ENCODE measurements at regions not wholly inside any gene's neighbourhood (a gene's known extent, or its start where the extent isn't known, plus 50 kb on each side); places are given as distances from the start of the nearest gene placed in this dataset.

GRCh38 chr2:7573166-7573825, 656.1 kb downstream of the RNF144A start:
- TF ChIP-seq CTCF (IDR thresholded peaks at IDR 0.05) (no peak), POLR2A (IDR thresholded peaks at IDR 0.05) (no peak)
